Ovary (tissue), 7 donors: ENCODE measurements at regions not wholly inside any gene's neighbourhood (a gene's known extent, or its start where the extent isn't known, plus 50 kb on each side); places are given as distances from the start of the nearest gene placed in this dataset.

ENCODE experiments used
- DNase-seq, 5 donors: peaks; one replicate each; pipeline ENCODE4 v3.0.0-alpha.2; 2019 to 2020
- H3K27ac ChIP-seq, 2 donors: fragments of 200-600 bp; one replicate each; pipeline versions ENCODE4 v1.5.1 to v1.8.0; 2019 to 2022
- H3K27me3 ChIP-seq: fragments of 200-600 bp; one replicate; pipeline ENCODE4 v1.8.0; 2022
- H3K36me3 ChIP-seq: fragments of 200-600 bp; sonication (generic); one replicate; pipeline ENCODE4 v1.5.1; 2019
- H3K4me1 ChIP-seq: one replicate; pipeline ENCODE4 v1.8.1; 2013; ENCODE audit warnings: mild to moderate bottlenecking, moderate library complexity; ENCODE audit not compliant: insufficient read depth
- H3K4me3 ChIP-seq: fragments of 200-600 bp; sonication (generic); one replicate; pipeline ENCODE4 v1.5.1; 2017
- H3K9me3 ChIP-seq, 2 donors: fragments of 200-600 bp in 1 of 2; sonication (generic) in 1 of 2; one replicate each; pipeline versions ENCODE4 v1.5.1 to v1.8.1; 2013 to 2019; ENCODE audit warnings: mild to moderate bottlenecking in 1 of 2, moderate library complexity in 1 of 2
- CTCF ChIP-seq, 3 donors: fragments of 450-650 bp in 2 of 3; fragments of 200-600 bp in 1 of 3; IDR thresholded peaks; one replicate each; pipeline versions ENCODE4 v1.5.1 to v1.8.0; 2016 to 2022; ENCODE audit warnings: antibody characterized with exemption in 3 of 3, mild to moderate bottlenecking in 1 of 3
- EP300 ChIP-seq: sonication (generic); formaldehyde crosslinking; IDR thresholded peaks from one replicate; pipeline ENCODE4 v1.6.1; 2017; ENCODE audit warnings: antibody characterized with exemption
- POLR2A ChIP-seq: fragments of 450-650 bp; IDR thresholded peaks from one replicate; pipeline ENCODE4 v1.6.1; 2017; ENCODE audit warnings: antibody characterized with exemption, mild to moderate bottlenecking, moderate library complexity
- WGBS, 3 donors: extraction: QIAGEN DNeasy Blood & Tissue Kit in 1 of 3; methylation state at CpG; one replicate each; pipeline versions ENCODE4 v1.1.5 to v1.1.7; 2013 to 2017; 5-methylcytosine and 5-hydroxymethylcytosine counted together
- intact Hi-C, 4 donors: fragments of 100-400 bp; cut with DNase I; formaldehyde crosslinking; loops; one replicate each; pipeline versions ENCODE4 v1.11.0 to v1.15.1; 2022 to 2023
- donor health status: DM: no; HTN: no; CAD: no; lungs with moderate emphysema.
- donor health status: DM: no; HTN: no; CAD: no.
- donor health status: Bipolar disorder and iron deficiency.
- donor health status: DM: no; HTN: no; CAD: no.
- donor health status: DM: yes; HTN: yes; CAD: no.

GRCh38 chr5:167804512-167805220 is 486.8 kb upstream of the WWC1 start:
- Histone ChIP-seq H3K36me3 (no peaks in the 10 kb centered on the region), H3K27me3 (no peaks in the 10 kb centered on the region), H3K4me1 (no peaks in the 10 kb centered on the region), H3K27ac (no peak overlapping the region), H3K4me3 (no peak overlapping the region), H3K9me3 (no peaks in the 10 kb centered on the region)
- TF ChIP-seq POLR2A = no peak
- intact Hi-C loops = no loop called here
- WGBS, 3 donors = 79 to 85% (median 84%) methylated on average over 7 of the region's 7 CpGs
- DNase-seq = no peak

- H3K9me3 ChIP-seq = no peaks in the 10 kb centered on the region
- 84 to 92% (median 88%) methylated on average over 2 of the region's 2 CpGs for WGBS, 3 donors
- DNase-seq = no peak
- H3K4me3 ChIP-seq = no peak overlapping the region
- TF ChIP-seq POLR2A = no peak
- no peak for TF ChIP-seq EP300
- no peak for TF ChIP-seq CTCF (IDR thresholded peaks at IDR 0.05)
- intact Hi-C loops = no loop called here
- H3K27ac ChIP-seq = no peak overlapping the region
- no peaks in the 10 kb centered on the region for H3K36me3 ChIP-seq
- H3K4me1 ChIP-seq = no peaks in the 10 kb centered on the region
- H3K27me3 ChIP-seq = no peaks in the 10 kb centered on the region
Observed at GRCh38 chr5:167810573-167810972, 480.9 kb upstream of the WWC1 start.

- Histone ChIP-seq H3K4me3 (no peak overlapping the region), H3K36me3 (no peaks in the 10 kb centered on the region), H3K4me1 (no peaks in the 10 kb centered on the region), H3K27me3 (no peaks in the 10 kb centered on the region), H3K9me3 (no peaks in the 10 kb centered on the region), H3K27ac (no peak overlapping the region)
- no peak for DNase-seq
- TF ChIP-seq EP300 (no peak), POLR2A (no peak), CTCF (IDR thresholded peaks at IDR 0.05) (no peak)
- intact Hi-C loops = no loop called here
- 86 to 88% (median 87%) methylated on average over 4 of the region's 4 CpGs for WGBS, 3 donors
Observed at GRCh38 chr5:167812871-167813270, 478.6 kb upstream of the WWC1 start.

- intact Hi-C loops = no loop called here
- WGBS, 3 donors = 79 to 85% (median 79%) methylated on average over 2 of the region's 2 CpGs
- H3K36me3 ChIP-seq = no peaks in the 10 kb centered on the region
- no peaks in the 10 kb centered on the region for H3K9me3 ChIP-seq
- H3K27me3 ChIP-seq = no peaks in the 10 kb centered on the region
- H3K4me3 ChIP-seq = no peak overlapping the region
- no peak for TF ChIP-seq POLR2A
- no peak for TF ChIP-seq EP300
- TF ChIP-seq CTCF (IDR thresholded peaks at IDR 0.05) = no peak
- H3K4me1 ChIP-seq = no peaks in the 10 kb centered on the region
- H3K27ac ChIP-seq = no peak overlapping the region
- DNase-seq = no peak
Observed at GRCh38 chr5:167813389-167813788, 478.1 kb upstream of the WWC1 start.

- Histone ChIP-seq H3K36me3 (no peaks in the 10 kb centered on the region), H3K27ac (no peak overlapping the region), H3K27me3 (no peaks in the 10 kb centered on the region), H3K4me1 (no peaks in the 10 kb centered on the region), H3K9me3 (no peaks in the 10 kb centered on the region), H3K4me3 (no peak overlapping the region)
- intact Hi-C loops = no loop called here
- no peak for DNase-seq
- no peak for TF ChIP-seq CTCF (IDR thresholded peaks at IDR 0.05)
- no peak for TF ChIP-seq POLR2A
- no peak for TF ChIP-seq EP300
- 75 to 85% (median 85%) methylated on average over 6 of the region's 6 CpGs for WGBS, 3 donors
Observed at GRCh38 chr5:167814040-167814439, 477.4 kb upstream of the WWC1 start.
